MCF 10A (cell line): ENCODE measurements at regions not wholly inside any gene's neighbourhood (a gene's known extent, or its start where the extent isn't known, plus 50 kb on each side); places are given as distances from the start of the nearest gene placed in this dataset.
A peak's percentile ranks its signal among the peaks of the same experiment; 100 is the strongest.

Source experiments
- BruUV-seq: library from RNA; stranded (reverse); fragments of 400-500 nt; replicated peaks from 2 replicates; lab custom pipeline; 2021; lab: Mats Ljungman, UMichigan
- CTCF ChIA-PET: fragments of 300-600 bp; sonication (Branson Sonifier 250); formaldehyde crosslinking; extraction: SDS; loops from one replicate; lab custom pipeline; 2021; ENCODE audit warnings: antibody characterized with exemption, inconsistent platforms; lab: Yijun Ruan, JAX
- POLR2A ChIA-PET: fragments of 300-600, 350-650 bp; sonication (Branson Sonifier 250); formaldehyde crosslinking; extraction: SDS; loops from one replicate; lab custom pipeline; 2020; ENCODE audit warnings: antibody characterized with exemption, inconsistent platforms; lab: Yijun Ruan, JAX
- DNase-seq: peaks from one replicate; pipeline ENCODE4 v3.0.0-alpha.2; 2018; ENCODE audit not compliant: unreplicated experiment
- H3K27ac Mint-ChIP-seq: one replicate; pipeline ENCODE4 v1.8.0; 2022; ENCODE audit warnings: mild to moderate bottlenecking, low read depth, mixed read lengths; ENCODE audit not compliant: unreplicated experiment
- H3K27me3 Mint-ChIP-seq: one replicate; pipeline ENCODE4 v1.8.0; 2022; ENCODE audit warnings: mixed read lengths; ENCODE audit not compliant: insufficient read depth, unreplicated experiment
- H3K36me3 Mint-ChIP-seq: one replicate; pipeline ENCODE4 v1.8.0; 2022; ENCODE audit warnings: mild to moderate bottlenecking, moderate library complexity, mixed read lengths; ENCODE audit not compliant: insufficient read depth, unreplicated experiment
- H3K4me1 Mint-ChIP-seq: one replicate; pipeline ENCODE4 v1.8.0; 2022; ENCODE audit warnings: mixed read lengths; ENCODE audit not compliant: insufficient read depth, unreplicated experiment
- H3K4me3 Mint-ChIP-seq: one replicate; pipeline ENCODE4 v1.8.0; 2022; ENCODE audit warnings: mild to moderate bottlenecking, moderate library complexity, mixed read lengths; ENCODE audit not compliant: unreplicated experiment
- H3K9me3 Mint-ChIP-seq: one replicate; pipeline ENCODE4 v1.8.0; 2022; ENCODE audit warnings: mixed read lengths; ENCODE audit not compliant: unreplicated experiment
- intact Hi-C: fragments of 100-400 bp; cut with micrococcal nuclease; formaldehyde crosslinking; loops from 2 replicates; pipeline ENCODE4 v1.14.1; 2022
- TF ChIP-seq, protein P1 (sequence below): fragments of 200-600 bp; IDR thresholded peaks from one replicate; pipeline ENCODE4 v1.8.0; 2022; ENCODE audit warnings: antibody characterized with exemption, mild to moderate bottlenecking; ENCODE audit not compliant: unreplicated experiment

DNA sequence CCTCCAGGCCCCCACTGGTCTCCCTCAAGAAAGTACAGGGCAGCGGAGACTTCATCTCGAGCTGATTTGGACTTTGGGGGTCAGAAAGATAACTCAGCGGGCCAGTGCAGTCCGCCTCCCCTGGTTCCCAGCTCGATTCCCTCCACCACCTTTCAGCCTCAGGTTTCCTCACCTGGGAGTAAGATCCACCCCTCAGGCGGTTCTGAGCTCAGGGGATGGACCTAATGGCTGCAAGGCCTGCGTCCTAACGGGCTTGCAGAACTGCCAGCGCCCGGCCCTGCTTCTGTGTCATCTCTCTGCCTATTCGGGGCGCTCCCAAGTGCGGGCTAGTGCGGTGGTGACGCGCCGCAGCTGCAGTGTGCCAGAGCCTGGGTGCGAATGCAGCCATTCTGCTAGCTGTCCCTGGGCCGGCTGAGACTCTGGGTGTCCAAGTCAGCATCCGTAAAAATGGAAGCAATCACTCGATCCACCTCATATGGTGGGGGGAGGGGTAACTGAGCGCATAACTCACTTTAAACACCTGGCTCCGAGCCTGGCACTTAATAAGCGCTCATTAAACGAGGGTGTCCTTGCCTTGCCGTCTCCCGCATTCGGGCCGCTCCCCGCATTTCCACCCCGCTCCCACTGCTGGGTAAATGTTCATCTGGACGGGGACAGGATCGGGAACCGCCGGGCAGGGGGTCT is 129.6 kb upstream of the LHX1 start:
- no peak overlapping the region for H3K4me3 Mint-ChIP-seq
- CTCF ChIA-PET: no interaction called here
- intact Hi-C loops: no loop called here

DNA sequence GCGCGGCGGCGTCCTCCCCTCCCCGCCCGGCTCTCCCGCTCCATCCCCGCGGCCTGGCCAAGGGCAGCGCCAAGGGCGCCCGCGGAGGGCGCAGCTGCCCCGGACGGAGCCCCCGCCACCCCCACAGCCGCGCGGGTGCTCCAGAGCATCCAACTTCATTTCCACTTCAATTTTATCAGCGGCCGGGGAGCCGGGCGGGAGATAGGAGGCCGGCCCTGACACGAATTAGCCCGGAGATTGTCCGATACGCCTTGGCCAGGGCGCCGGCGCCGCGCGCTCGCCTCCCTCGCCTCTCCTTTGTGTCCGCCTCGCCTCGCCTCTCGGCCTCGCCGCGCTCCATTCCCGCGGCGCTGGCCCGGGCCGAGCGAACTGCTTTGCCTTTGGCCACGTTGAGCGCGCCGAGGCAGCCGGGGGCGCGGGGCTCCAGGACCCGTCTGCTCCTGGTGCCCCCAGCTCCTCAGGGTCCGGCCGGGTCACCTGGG is 129.1 kb upstream of the LHX1 start:
- ChIA-PET CTCF (no interaction called here), POLR2A (interaction anchor here (0.7 kb wide), 1 partner anchor 50 kb away, joined by 3 read pairs; no protein-coding TSS in a partner anchor)
- peaks cover 45% of the 10 kb centered on the region for H3K27me3 Mint-ChIP-seq
- no TSS peak for BruUV-seq
- intact Hi-C loops: no loop called here
- TF ChIP-seq, protein P1, sequence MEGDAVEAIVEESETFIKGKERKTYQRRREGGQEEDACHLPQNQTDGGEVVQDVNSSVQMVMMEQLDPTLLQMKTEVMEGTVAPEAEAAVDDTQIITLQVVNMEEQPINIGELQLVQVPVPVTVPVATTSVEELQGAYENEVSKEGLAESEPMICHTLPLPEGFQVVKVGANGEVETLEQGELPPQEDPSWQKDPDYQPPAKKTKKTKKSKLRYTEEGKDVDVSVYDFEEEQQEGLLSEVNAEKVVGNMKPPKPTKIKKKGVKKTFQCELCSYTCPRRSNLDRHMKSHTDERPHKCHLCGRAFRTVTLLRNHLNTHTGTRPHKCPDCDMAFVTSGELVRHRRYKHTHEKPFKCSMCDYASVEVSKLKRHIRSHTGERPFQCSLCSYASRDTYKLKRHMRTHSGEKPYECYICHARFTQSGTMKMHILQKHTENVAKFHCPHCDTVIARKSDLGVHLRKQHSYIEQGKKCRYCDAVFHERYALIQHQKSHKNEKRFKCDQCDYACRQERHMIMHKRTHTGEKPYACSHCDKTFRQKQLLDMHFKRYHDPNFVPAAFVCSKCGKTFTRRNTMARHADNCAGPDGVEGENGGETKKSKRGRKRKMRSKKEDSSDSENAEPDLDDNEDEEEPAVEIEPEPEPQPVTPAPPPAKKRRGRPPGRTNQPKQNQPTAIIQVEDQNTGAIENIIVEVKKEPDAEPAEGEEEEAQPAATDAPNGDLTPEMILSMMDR: no peak
- H3K27ac Mint-ChIP-seq: no peak overlapping the region
- H3K4me1 Mint-ChIP-seq: no peaks in the 10 kb centered on the region
- H3K36me3 Mint-ChIP-seq: no peaks in the 10 kb centered on the region
- no peaks in the 10 kb centered on the region for H3K9me3 Mint-ChIP-seq
- no peak for DNase-seq
- no peak overlapping the region for H3K4me3 Mint-ChIP-seq

More for the DNA sequence above, 129.6 kb upstream of the LHX1 start:
- Mint-ChIP-seq H3K36me3 (no peaks in the 10 kb centered on the region), H3K9me3 (no peaks in the 10 kb centered on the region), H3K4me1 (no peaks in the 10 kb centered on the region), H3K27ac (no peak overlapping the region), H3K27me3 (peaks cover 39% of the 10 kb centered on the region)
- BruUV-seq: no TSS peak
- POLR2A ChIA-PET: interaction anchor here (0.7 kb wide), 1 partner anchor 51 kb away, joined by 3 read pairs; no protein-coding TSS in a partner anchor
- no peak for DNase-seq
- TF ChIP-seq, protein P1: no peak

DNA sequence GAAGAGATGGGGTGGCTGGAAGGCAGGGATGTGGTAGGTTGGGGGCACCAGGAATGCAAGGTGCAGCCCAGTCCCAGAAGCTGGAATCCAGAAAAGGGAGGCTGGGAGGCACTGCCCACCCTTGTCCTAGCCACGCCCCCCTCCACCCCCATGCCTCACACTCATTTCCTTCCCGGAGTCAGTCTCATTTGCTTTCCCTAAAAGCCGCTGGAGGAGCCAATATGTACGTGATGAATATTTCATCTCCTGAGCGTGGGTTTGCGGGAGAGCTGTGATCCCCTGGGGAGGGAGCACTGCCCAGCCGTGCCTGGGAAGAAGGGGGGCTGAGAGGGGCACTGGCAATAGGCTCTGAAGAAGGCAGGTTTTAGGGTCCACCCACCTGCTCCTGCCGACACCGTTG is 124.5 kb upstream of the LHX1 start:
- no peaks in the 10 kb centered on the region for H3K4me1 Mint-ChIP-seq
- CTCF ChIA-PET: no interaction called here

DNA sequence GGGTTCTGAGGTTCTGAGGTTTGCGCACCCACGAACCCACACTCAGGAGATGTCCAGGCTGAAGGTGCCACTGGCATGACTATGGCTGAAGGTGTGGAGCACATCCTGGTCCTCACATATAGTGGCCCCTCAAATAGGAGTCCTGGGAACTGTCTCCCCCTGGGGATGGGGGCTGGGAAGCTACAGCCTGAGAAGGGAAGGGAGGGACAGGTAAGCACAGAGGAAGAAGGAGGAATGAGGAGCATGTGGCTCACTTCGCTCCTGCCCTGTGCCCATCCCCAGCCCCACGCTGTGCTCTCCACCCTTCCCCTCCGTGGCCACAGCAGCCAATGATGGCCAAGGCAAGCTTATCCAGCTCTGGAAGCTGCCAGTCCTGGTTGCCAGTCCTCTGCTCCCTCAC is 123.9 kb upstream of the LHX1 start:
- no peak overlapping the region for H3K4me3 Mint-ChIP-seq
- peaks cover 65% of the 10 kb centered on the region for H3K27me3 Mint-ChIP-seq
- ChIA-PET CTCF (no interaction called here), POLR2A (no interaction called here)
- no peaks in the 10 kb centered on the region for H3K9me3 Mint-ChIP-seq
- no TSS peak for BruUV-seq
- intact Hi-C loops: no loop called here
- H3K4me1 Mint-ChIP-seq: no peaks in the 10 kb centered on the region
- TF ChIP-seq, protein P1: no peak
- DNase-seq: no peak
- H3K36me3 Mint-ChIP-seq: no peaks in the 10 kb centered on the region
- H3K27ac Mint-ChIP-seq: peak overlapping the region; percentile 66

More for the DNA sequence above, 124.5 kb upstream of the LHX1 start:
- no peak for DNase-seq
- intact Hi-C loops: no loop called here
- BruUV-seq: no TSS peak
- H3K36me3 Mint-ChIP-seq: no peaks in the 10 kb centered on the region
- H3K27ac Mint-ChIP-seq: peak overlapping the region; percentile 66
- no peaks in the 10 kb centered on the region for H3K9me3 Mint-ChIP-seq
- no peak overlapping the region for H3K4me3 Mint-ChIP-seq
- peaks cover 65% of the 10 kb centered on the region for H3K27me3 Mint-ChIP-seq
- POLR2A ChIA-PET: interaction anchor here (0.9 kb wide), 1 partner anchor 18 kb away, joined by 3 read pairs; no protein-coding TSS in a partner anchor
- TF ChIP-seq, protein P1: no peak
